ENCODE measurements at regions not wholly inside any gene's neighbourhood (a gene's known extent, or its start where the extent isn't known, plus 50 kb on each side); places are given as distances from the start of the nearest gene placed in this dataset.
A peak's percentile ranks its signal among the peaks of the same experiment; 100 is the strongest.

DNA sequence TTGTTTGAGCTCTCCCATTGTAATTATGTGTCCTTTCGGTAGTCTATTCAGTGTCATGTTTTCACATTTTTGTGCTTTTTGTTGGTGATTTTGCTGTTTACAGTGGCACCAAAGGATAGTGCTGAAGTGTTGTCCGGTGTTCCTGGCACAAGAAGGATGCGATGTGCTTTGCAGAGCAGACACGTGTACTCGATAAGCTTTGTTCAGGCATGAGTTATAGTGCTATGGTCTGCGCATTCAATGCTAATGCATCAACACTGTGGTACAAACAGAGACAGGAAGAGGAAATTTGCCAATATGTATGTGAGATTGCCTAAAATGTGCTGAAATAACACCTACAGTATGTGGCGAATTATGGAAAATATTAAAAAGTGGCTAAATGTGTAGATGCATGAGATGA is 913.4 kb upstream of the ACO1 start:
- H3K27me3 Mint-ChIP-seq: no peaks in the 10 kb centered on the region
- no peak overlapping the region for H3K4me3 Mint-ChIP-seq
- H3K27ac Mint-ChIP-seq: no peak overlapping the region
- peaks cover 0 to 1% (median 0%) of the 10 kb centered on the region in 3 donors for H3K9me3 Mint-ChIP-seq
- no peaks in the 10 kb centered on the region for H3K4me1 Mint-ChIP-seq
- peaks cover 1% of the 10 kb centered on the region for H3K36me3 Mint-ChIP-seq

DNA sequence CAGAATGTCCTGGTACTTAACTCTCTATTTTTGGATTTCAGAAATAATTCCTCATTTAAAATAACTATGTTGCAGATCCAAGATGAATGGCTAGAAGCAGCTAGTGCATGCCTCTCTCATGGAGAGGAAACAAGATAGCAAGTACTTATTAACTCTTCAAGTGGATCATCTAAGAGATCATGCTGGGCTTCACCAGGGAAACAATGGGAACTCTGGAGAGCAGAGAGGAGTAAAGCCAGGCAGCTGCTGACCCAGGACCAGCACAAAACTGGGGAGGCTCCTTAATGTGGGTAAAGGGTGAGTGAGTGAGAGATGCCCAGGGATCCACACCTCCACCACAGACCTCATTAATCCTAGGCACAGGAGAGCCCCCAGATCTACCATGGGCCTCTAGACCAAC is 897.8 kb upstream of the ACO1 start:
- no peaks in the 10 kb centered on the region for H3K4me1 Mint-ChIP-seq
- H3K9me3 Mint-ChIP-seq: no peaks in the 10 kb centered on the region
- peaks cover 2% of the 10 kb centered on the region for H3K27me3 Mint-ChIP-seq
- no peak overlapping the region for H3K27ac Mint-ChIP-seq
- no peaks in the 10 kb centered on the region for H3K36me3 Mint-ChIP-seq
- no peak overlapping the region for H3K4me3 Mint-ChIP-seq

DNA sequence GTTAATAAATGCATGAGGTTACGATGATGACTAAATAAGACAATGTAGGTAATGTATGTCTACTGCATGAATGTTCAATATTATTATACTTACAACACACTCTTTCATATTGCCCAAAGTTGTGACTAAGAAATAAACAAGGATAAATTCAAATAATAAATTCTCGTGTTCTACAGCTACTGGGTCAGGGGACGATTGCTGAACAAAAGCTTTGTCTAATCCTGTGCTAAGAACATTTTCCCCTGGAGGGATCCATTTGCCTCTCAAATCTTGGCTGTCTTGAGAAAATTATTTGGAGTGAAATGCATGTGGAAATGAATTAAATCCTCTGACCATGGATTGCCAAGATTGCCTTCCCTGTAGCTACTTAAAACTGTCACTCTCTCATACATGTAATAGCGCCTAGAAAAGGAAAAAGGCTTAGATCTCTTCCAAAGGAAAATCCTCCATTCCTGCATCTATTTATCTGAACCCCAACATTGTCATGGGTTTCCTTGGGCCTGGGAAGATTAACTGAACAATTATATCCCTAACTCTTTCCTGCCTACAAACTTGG is 893.8 kb upstream of the ACO1 start:
- Mint-ChIP-seq H3K4me3 (no peak overlapping the region), H3K36me3 (no peaks in the 10 kb centered on the region), H3K27me3 (peaks cover 2% of the 10 kb centered on the region), H3K27ac (no peak overlapping the region), H3K4me1 (no peaks in the 10 kb centered on the region), H3K9me3 (peaks cover 0 to 2% (median 0%) of the 10 kb centered on the region in 3 donors)

DNA sequence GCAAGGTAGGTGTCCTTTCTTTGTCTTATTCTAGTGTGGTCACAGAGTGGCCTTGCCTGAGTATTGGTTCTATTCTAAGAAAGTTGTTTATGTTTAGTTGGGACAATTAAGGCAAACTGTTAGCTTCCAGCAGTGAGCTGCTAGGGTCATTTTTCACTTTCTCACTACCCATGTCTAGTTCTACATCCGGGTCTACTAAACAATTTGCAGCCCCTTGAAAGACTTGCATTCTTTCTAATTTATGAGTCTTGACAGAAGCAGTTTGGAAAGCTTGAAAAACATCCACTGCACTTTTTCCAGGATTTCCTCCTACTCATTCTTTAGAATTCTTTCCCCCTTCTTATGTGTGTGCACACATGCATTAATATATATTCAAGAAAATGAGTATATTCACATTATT is 892.2 kb upstream of the ACO1 start:
- Mint-ChIP-seq H3K27me3 (no peaks in the 10 kb centered on the region), H3K36me3 (no peaks in the 10 kb centered on the region), H3K27ac (no peak overlapping the region), H3K9me3 (peaks cover 0 to 11% (median under 1%) of the 10 kb centered on the region in 3 donors), H3K4me3 (no peak overlapping the region), H3K4me1 (no peaks in the 10 kb centered on the region)

DNA sequence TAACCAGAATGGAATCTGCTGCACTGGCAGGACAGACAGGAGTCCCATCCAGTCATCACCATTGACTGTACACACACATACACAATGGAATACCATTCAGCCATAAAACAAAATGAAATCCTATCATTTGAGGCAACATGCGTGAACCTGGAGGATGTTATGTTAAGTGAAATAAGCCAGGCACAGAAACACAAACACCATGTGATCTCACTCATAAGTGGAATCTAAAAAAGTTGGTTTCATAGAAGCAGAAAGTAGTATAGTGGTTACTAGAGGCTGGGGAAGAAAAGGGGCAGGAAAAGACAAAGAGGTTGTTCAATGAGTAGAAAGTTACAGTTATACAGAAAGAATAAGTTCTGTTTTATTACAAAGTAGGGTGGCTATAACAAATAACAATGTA is 884.0 kb upstream of the ACO1 start:
- Mint-ChIP-seq H3K27ac (no peak overlapping the region), H3K9me3 (peaks cover 0 to 10% (median 4%) of the 10 kb centered on the region in 3 donors), H3K4me3 (no peak overlapping the region), H3K27me3 (no peaks in the 10 kb centered on the region), H3K4me1 (no peaks in the 10 kb centered on the region), H3K36me3 (no peaks in the 10 kb centered on the region)

DNA sequence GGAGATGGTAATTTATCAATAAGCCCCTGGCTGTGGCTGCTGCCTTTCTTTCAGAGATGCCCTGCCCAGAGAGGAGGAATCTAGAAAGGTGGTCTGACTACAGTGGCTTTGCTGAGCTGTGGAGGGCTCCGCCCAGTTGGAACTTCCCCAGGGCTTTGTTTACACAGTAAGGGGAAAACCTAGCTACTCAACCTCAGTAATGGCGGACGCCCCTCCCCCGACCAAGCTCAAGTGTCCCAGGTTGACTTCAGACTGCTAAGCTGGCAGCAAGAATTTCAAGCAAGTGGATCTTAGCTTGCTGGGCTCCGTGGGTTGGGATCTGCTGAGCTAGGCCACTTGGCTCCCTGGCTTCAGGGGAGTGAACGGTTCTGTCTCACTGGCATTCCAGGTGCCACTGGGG is 865.4 kb upstream of the ACO1 start:
- H3K36me3 Mint-ChIP-seq: no peaks in the 10 kb centered on the region
- no peak overlapping the region for H3K27ac Mint-ChIP-seq
- H3K27me3 Mint-ChIP-seq: no peaks in the 10 kb centered on the region
- peaks cover 5 to 29% (median 5%) of the 10 kb centered on the region in 3 donors for H3K9me3 Mint-ChIP-seq
- peak overlapping the region in 1 of 4 donors; percentile 41 for H3K4me3 Mint-ChIP-seq
- peaks cover 3 to 18% (median 15%) of the 10 kb centered on the region in 3 donors for H3K4me1 Mint-ChIP-seq

DNA sequence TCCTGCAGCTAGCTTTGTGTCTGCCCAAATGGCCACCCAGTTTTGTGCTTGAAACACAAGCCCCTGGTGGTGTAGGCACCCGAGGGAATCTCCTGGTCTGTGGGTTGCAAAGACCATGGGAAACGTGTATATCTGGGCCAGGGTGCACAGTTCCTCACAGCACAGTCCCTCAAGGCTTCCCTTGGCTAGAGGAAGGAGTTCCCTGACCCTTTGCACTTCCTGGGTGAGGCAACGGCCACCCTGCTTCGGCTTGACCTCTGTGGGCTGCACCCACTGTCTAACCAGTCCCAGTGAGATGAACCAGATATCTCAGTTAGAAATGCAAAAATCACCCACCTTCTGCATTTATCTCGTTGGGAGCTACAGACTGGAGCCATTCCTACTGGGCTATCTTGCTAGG is 865.0 kb upstream of the ACO1 start:
- peaks cover 3 to 18% (median 15%) of the 10 kb centered on the region in 3 donors for H3K4me1 Mint-ChIP-seq
- H3K36me3 Mint-ChIP-seq: no peaks in the 10 kb centered on the region
- peaks cover 2 to 26% (median 5%) of the 10 kb centered on the region in 3 donors for H3K9me3 Mint-ChIP-seq
- H3K27ac Mint-ChIP-seq: no peak overlapping the region
- H3K27me3 Mint-ChIP-seq: no peaks in the 10 kb centered on the region
- H3K4me3 Mint-ChIP-seq: peak overlapping the region in 1 of 4 donors; percentile 41

DNA sequence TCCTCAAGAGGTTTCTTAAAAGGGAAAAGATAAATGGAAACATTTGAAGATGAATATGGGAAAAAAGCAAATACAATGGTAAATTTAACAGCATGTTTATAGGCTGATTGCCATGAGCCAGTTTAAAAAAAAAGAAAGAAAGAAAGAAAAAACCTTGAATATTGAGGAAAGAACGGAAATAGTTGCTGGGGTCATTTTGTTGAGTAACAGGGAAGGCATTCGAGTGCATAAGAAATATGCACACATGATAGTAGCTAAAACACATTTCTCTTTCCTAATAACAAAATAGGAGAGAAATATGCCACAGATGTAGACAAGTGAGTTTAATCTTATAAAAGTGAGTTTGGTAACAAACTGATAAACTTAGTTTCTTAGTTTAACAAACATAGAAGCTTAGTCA is 864.6 kb upstream of the ACO1 start:
- H3K36me3 Mint-ChIP-seq: no peaks in the 10 kb centered on the region
- peak overlapping the region in 1 of 4 donors; percentile 38 for H3K4me3 Mint-ChIP-seq
- H3K27ac Mint-ChIP-seq: peak overlapping the region in 1 of 3 donors; percentile 74
- no peaks in the 10 kb centered on the region for H3K27me3 Mint-ChIP-seq
- peaks cover 2 to 24% (median 5%) of the 10 kb centered on the region in 3 donors for H3K9me3 Mint-ChIP-seq
- peaks cover 3 to 18% (median 15%) of the 10 kb centered on the region in 3 donors for H3K4me1 Mint-ChIP-seq

DNA sequence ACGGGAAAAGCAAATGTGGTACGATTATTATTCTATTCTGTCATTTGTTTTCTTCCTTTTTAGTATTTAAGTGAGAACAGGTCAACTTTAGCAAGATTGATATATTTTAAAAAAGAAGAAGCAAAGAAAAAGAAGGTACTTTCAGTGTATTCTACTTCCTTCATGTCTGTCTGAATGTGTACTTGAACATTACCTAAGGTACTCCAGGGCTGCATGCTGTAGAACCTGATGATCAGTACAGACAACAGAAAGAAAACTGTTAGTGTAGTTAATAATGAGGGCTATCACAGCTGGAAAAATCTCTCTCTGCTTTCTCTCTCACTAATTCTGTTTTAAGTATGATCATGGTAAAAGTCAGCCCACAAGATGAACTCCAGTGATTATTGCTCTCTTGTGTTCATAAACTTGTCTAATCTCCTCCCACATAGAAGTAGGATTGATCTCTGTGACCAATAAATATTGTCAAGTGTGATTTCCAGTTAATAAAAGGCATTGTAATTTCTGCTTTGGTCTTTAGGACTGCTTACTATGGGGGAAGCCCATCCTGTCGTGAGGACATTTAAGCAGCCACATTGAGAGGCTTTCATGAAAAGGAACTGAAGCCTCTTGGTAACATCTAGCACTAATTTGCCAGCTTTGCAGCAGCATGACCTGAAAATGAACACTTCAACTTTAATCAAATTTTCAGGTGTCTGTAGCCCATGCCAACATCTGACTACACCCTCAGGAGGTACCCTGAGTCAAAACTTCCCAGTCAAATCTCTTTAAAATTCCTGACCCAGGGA is 864.0 kb upstream of the ACO1 start:
- Mint-ChIP-seq H3K4me3 (peak overlapping the region in 1 of 4 donors; percentile 35), H3K4me1 (peaks cover 3 to 18% (median 15%) of the 10 kb centered on the region in 3 donors), H3K36me3 (no peaks in the 10 kb centered on the region), H3K27me3 (no peaks in the 10 kb centered on the region), H3K27ac (peak overlapping the region in 1 of 3 donors; percentile 18), H3K9me3 (peaks cover 2 to 18% (median 5%) of the 10 kb centered on the region in 3 donors)

DNA sequence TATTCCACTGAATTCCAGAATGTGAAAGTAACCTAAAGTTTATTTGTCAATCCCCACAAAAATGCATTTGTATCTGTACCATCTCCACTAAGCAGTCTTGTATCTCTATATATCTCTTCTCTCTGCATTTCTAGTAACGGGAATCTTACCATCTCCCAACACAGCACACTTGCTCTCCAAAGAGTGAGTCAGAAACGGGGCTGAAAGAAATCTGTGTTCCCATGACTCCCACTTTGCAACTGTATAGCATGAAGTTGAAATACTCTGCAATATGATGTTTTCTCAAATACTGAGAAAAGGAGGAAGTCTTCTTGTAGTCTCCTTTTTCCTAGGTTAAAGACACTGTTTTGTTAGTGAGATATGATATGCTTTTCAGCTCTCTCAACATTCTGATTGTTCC is 848.8 kb upstream of the ACO1 start:
- H3K27ac Mint-ChIP-seq: peak overlapping the region in 1 of 3 donors; percentile 20
- H3K4me1 Mint-ChIP-seq: peaks cover 0 to 2% (median 0%) of the 10 kb centered on the region in 3 donors
- H3K27me3 Mint-ChIP-seq: no peaks in the 10 kb centered on the region
- no peak overlapping the region for H3K4me3 Mint-ChIP-seq
- no peaks in the 10 kb centered on the region for H3K36me3 Mint-ChIP-seq
- H3K9me3 Mint-ChIP-seq: no peaks in the 10 kb centered on the region

DNA sequence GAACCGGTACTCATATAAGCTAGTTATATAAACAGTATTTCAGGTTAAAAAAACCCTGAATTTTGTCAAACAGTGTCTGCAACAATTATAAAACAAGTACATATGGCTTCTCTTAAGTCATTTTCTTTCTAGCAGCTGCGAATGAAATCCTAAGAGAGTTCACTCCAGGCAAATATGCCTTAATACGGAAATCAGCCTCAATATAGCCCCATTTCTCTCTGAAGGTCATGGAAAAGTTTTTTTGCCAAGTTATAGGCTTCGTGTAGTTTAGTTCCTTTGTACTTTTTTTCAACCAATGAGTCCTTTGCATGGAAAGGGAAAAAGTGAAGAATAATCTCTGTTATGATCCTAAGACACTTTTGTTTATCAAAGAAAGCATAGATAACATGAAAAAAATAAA is 848.0 kb upstream of the ACO1 start:
- Mint-ChIP-seq H3K4me1 (peaks cover 0 to 2% (median 0%) of the 10 kb centered on the region in 3 donors), H3K4me3 (no peak overlapping the region), H3K27me3 (peaks cover under 1% of the 10 kb centered on the region), H3K9me3 (no peaks in the 10 kb centered on the region), H3K36me3 (no peaks in the 10 kb centered on the region), H3K27ac (no peak overlapping the region)

DNA sequence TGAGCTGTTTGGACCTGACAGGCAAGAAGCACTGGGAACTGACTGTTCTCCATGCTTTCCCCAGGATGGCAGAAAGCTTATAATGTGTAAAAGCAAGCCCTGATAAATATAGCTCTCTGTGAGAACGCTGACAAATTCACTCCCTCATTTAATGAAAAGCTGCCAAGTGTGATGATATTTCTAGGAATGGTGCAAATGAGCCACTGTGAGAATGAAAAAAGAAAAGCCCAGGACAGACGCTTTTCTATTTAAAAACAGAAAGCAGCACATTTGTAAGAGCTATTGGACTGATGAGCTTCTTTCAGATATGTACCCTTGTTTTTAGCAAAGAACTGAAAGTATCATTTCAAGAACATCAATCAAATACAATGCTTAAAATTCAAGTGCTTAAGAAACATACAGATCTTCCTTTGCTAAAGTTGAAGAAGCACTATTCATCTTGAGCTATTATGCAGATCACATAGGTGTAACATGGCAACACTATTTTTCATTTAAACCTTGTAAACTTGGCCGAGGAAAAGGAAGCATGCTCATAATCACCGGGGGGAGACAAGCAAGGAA is 842.6 kb upstream of the ACO1 start:
- Mint-ChIP-seq H3K4me1 (peaks cover 1 to 10% (median 9%) of the 10 kb centered on the region in 3 donors), H3K4me3 (no peak overlapping the region), H3K27me3 (peaks cover 2% of the 10 kb centered on the region), H3K27ac (no peak overlapping the region), H3K9me3 (no peaks in the 10 kb centered on the region), H3K36me3 (no peaks in the 10 kb centered on the region)

DNA sequence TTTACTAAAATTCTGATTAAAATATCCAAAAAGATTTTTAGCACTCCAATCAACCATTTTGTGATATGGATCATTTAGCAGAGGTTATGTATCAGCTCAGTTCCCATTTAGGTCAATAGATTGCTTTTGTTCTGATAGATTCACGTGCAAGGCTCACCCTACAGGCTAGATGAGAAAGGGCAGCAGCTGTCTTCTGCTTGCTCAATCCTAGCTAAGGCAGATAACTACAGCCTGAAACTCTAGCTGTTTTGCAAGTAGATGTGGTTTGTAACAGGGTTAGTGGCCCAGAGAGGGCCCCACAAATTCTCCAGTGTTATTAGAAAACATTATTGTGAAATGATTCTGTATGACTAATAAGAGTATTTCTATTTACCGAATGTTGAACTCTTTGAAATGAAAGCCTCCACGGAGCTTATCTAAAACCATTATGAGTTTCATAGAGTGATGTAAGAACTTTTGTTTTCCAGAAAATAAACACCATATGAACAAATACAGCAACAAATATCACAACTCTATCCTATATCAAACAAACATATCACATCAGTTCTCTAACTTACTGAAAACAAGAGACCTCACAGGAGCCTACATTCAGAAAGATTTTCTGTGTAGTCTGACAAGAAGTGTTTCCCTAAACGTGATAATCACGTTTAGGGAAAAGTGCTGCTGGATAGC is 841.9 kb upstream of the ACO1 start:
- Mint-ChIP-seq H3K4me3 (no peak overlapping the region), H3K36me3 (no peaks in the 10 kb centered on the region), H3K27me3 (peaks cover 2% of the 10 kb centered on the region), H3K9me3 (no peaks in the 10 kb centered on the region), H3K27ac (no peak overlapping the region), H3K4me1 (peaks cover 1 to 10% (median 9%) of the 10 kb centered on the region in 3 donors)

DNA sequence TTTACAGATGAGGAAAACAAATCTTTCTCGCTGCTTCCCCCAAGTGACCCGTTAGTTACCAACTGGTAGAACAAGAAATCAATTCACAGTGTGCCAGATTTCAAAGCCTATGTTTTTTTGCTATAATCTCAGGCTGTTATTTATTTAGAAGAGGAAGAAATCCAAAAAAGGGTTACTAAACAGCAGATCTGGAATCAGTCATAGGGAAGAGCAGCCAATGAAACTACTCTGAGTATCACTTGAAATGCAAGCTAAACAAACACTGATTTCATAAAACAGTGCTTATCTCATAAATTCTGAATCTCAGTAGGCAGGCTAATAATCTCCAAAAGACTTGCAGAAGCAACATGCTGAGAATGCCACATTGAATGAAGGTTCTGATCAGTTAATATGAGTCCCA is 829.5 kb upstream of the ACO1 start:
- no peak overlapping the region for H3K4me3 Mint-ChIP-seq
- no peak overlapping the region for H3K27ac Mint-ChIP-seq
- no peaks in the 10 kb centered on the region for H3K27me3 Mint-ChIP-seq
- no peaks in the 10 kb centered on the region for H3K9me3 Mint-ChIP-seq
- no peaks in the 10 kb centered on the region for H3K36me3 Mint-ChIP-seq
- no peaks in the 10 kb centered on the region for H3K4me1 Mint-ChIP-seq

Measured in IgD-negative memory B cell (primary cell).